WERI-Rb-1 (cell line): ENCODE measurements at regions not wholly inside any gene's neighbourhood (a gene's known extent, or its start where the extent isn't known, plus 50 kb on each side); places are given as distances from the start of the nearest gene placed in this dataset.

Experiments
- DNase-seq: peaks from one replicate; pipeline ENCODE4 v3.0.0-alpha.2; 2020
- H3K27ac ChIP-seq: fragments of 250-450 bp; sonication (Bioruptor Pico); 2 replicates; pipeline ENCODE4 v1.5.1; 2020; ENCODE audit warnings: mild to moderate bottlenecking, moderate library complexity
- H3K27me3 ChIP-seq: fragments of 250-450 bp; sonication (Bioruptor Pico); 2 replicates; pipeline ENCODE4 v1.5.1; 2021; ENCODE audit warnings: mild to moderate bottlenecking, low read depth, moderate library complexity; ENCODE audit not compliant: insufficient read depth, severe bottlenecking
- H3K36me3 ChIP-seq: fragments of 250-450 bp; sonication (Bioruptor Pico); 2 replicates; pipeline ENCODE4 v1.5.1; 2020; ENCODE audit warnings: mild to moderate bottlenecking, moderate library complexity
- H3K4me3 ChIP-seq: 2 replicates; pipeline ENCODE4 v1.5.1; 2011; ENCODE audit warnings: low read depth, mild to moderate bottlenecking, control low read depth, low read length
- H3K9me3 ChIP-seq: fragments of 250-450 bp; sonication (Bioruptor Pico); 2 replicates; pipeline ENCODE4 v1.5.1; 2021; ENCODE audit warnings: mild to moderate bottlenecking, moderate library complexity; ENCODE audit not compliant: severe bottlenecking
- TF ChIP-seq, protein P1 (sequence below): IDR thresholded peaks from 2 replicates; pipeline ENCODE4 v1.5.1; 2011; ENCODE audit warnings: low read depth, mild to moderate bottlenecking, control low read depth, inconsistent platforms, low read length

- H3K4me3 ChIP-seq: no peak overlapping the region
- H3K27ac ChIP-seq: no peak overlapping the region
- no peaks in the 10 kb centered on the region for H3K36me3 ChIP-seq
These were observed 256.2 kb downstream of the AEBP2 start for GRCh38 chr12:19695244-19696098.

DNA sequence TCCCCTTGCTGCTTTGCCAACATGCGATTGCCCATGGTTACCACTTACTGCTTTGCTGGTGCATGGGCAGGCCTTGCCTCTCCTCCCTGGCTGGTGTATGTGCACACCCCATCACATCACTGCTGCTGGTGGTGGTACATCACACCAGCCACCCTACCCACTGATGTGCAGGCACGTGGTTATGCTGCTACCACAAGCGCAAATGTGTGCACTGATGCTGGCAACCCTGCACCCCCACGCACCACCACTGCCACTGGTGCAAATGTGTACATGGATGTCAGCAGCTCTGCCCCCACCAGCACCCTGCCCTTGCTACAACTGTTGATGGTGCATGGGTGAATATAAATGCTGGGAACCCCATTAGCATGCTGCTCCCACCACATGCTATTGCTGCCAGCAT lies 261.7 kb downstream of the AEBP2 start:
- Histone ChIP-seq H3K27ac (no peak overlapping the region), H3K36me3 (no peaks in the 10 kb centered on the region), H3K27me3 (no peaks in the 10 kb centered on the region), H3K9me3 (no peaks in the 10 kb centered on the region), H3K4me3 (no peak overlapping the region)
- DNase-seq: no peak
- TF ChIP-seq, protein P1, sequence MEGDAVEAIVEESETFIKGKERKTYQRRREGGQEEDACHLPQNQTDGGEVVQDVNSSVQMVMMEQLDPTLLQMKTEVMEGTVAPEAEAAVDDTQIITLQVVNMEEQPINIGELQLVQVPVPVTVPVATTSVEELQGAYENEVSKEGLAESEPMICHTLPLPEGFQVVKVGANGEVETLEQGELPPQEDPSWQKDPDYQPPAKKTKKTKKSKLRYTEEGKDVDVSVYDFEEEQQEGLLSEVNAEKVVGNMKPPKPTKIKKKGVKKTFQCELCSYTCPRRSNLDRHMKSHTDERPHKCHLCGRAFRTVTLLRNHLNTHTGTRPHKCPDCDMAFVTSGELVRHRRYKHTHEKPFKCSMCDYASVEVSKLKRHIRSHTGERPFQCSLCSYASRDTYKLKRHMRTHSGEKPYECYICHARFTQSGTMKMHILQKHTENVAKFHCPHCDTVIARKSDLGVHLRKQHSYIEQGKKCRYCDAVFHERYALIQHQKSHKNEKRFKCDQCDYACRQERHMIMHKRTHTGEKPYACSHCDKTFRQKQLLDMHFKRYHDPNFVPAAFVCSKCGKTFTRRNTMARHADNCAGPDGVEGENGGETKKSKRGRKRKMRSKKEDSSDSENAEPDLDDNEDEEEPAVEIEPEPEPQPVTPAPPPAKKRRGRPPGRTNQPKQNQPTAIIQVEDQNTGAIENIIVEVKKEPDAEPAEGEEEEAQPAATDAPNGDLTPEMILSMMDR: no peak

More at GRCh38 chr12:19695244-19696098, 256.2 kb downstream of the AEBP2 start:
- TF ChIP-seq, protein P1: no peak
- no peaks in the 10 kb centered on the region for H3K9me3 ChIP-seq
- no peaks in the 10 kb centered on the region for H3K27me3 ChIP-seq
- DNase-seq: no peak

DNA sequence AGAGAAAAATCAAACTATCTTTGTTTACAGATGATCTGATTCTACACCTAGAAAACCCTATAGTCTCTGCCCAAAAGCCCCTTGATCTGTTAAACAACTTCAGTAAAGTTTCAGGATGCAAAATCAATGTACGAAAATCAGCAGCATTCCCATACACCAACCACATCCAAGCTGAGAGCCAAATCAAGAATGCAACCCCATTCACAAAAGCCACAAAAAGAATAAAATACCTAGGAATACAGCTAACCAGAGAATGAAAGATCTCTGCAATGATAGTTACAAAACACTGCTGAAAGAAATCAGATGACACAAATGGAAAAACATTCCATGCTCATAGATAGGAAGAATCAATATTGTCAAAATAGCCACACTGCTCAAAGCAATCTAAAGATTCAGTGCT lies 265.7 kb downstream of the AEBP2 start:
- no peaks in the 10 kb centered on the region for H3K27me3 ChIP-seq
- no peak overlapping the region for H3K27ac ChIP-seq
- DNase-seq: no peak
- no peaks in the 10 kb centered on the region for H3K36me3 ChIP-seq
- TF ChIP-seq, protein P1: no peak
- no peaks in the 10 kb centered on the region for H3K9me3 ChIP-seq
- no peak overlapping the region for H3K4me3 ChIP-seq

DNA sequence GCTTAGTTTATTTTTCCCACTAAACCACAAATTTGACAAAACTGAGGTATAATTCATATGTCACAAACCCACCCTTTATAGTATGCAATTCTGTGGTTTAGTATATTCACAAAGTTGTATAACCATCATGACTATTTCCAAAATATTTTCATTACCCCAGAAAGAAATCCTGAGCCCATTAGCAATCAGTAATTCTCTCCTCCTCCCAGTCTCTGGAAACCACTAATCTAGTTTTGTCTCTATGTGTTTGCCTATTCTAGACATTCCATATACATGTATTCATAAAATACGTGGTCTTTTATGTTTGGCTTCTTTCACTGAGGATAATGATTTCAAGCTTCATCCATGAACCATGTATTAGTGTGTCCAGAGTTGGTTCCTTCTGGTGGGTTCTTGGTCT lies 267.6 kb downstream of the AEBP2 start:
- TF ChIP-seq, protein P1: no peak
- no peak for DNase-seq
- Histone ChIP-seq H3K27ac (no peak overlapping the region), H3K9me3 (no peaks in the 10 kb centered on the region), H3K27me3 (no peaks in the 10 kb centered on the region), H3K4me3 (no peak overlapping the region), H3K36me3 (no peaks in the 10 kb centered on the region)

DNA sequence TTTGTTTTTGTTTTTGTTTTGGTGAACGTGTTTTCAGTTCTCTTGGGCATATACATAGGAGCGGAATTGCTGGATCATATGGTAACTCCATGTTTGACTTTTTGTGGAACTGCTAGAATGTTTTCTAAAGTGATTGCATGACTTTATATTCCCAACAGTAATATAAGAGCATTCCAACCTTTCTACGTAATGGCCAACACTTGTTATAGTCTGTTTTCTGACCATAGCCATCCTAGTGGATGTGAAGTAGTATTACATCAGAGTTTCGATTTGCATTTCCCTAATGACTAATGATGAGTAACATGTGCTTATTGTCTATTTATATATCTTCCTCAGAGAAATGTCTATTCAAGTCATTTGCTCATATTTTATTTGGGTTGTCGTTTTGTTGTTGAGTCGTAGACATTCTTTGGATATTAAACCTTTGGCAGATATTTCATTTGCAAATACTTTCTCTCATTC lies 268.7 kb downstream of the AEBP2 start:
- Histone ChIP-seq H3K36me3 (no peaks in the 10 kb centered on the region), H3K9me3 (no peaks in the 10 kb centered on the region), H3K27ac (no peak overlapping the region), H3K4me3 (no peak overlapping the region), H3K27me3 (no peaks in the 10 kb centered on the region)
- TF ChIP-seq, protein P1: no peak
- no peak for DNase-seq
